Mucosa of rectum (tissue), 2 donors: ENCODE measurements at regions not wholly inside any gene's neighbourhood (a gene's known extent, or its start where the extent isn't known, plus 50 kb on each side); places are given as distances from the start of the nearest gene placed in this dataset.
A peak's percentile ranks its signal among the peaks of the same experiment; 100 is the strongest.

Experiments used
- H3K27ac ChIP-seq, 2 donors: one replicate each; pipeline ENCODE4 v1.7.0; 2013; ENCODE audit warnings: inconsistent platforms in 2 of 2, low read depth in 2 of 2, low read length in 2 of 2
- H3K27me3 ChIP-seq, 2 donors: one replicate each; pipeline ENCODE4 v1.7.0; 2013; ENCODE audit warnings: low read length in 2 of 2; ENCODE audit not compliant: control insufficient read depth in 2 of 2, insufficient read depth in 2 of 2
- H3K36me3 ChIP-seq, 2 donors: one replicate each; pipeline ENCODE4 v1.7.0; 2013; ENCODE audit warnings: low read length in 2 of 2; ENCODE audit not compliant: control insufficient read depth in 2 of 2, insufficient read depth in 2 of 2
- H3K4me1 ChIP-seq, 2 donors: one replicate each; pipeline ENCODE4 v1.7.0; 2013; ENCODE audit warnings: low read length in 2 of 2, mild to moderate bottlenecking in 1 of 2; ENCODE audit not compliant: control insufficient read depth in 2 of 2, insufficient read depth in 2 of 2
- H3K4me3 ChIP-seq, 2 donors: one replicate each; pipeline ENCODE4 v1.7.0; 2013; ENCODE audit warnings: low read length in 2 of 2
- H3K9ac ChIP-seq, 2 donors: one replicate each; pipeline ENCODE4 v1.7.0; 2013; ENCODE audit warnings: low read length in 2 of 2, low read depth in 1 of 2, mild to moderate bottlenecking in 1 of 2
- H3K9me3 ChIP-seq, 2 donors: one replicate each; pipeline ENCODE4 v1.7.0; 2013; ENCODE audit warnings: low read length in 2 of 2; ENCODE audit not compliant: control insufficient read depth in 2 of 2
- donor health status: healthy.
- donor health status: Normal muscosa, but diverticular disease.

DNA sequence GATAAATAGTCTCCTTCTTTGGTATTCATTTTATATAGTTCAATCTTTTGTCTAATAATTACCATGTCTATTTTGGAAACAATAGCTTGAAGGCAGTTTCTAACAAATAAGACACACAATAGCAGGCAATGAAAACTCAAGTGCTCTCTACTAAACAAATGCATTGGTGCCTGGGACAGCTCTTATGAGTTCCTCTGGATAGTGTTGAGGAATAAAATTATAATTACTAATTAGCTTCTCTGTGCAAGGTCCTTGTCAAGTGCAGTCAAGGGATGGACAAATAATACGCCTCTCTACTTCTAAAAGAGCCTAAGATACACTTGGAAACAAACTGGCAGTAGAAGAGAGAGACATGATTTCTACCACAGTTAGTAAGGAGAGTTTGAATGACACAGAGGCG lies 229.0 kb upstream of the GLRA2 start:
- no peaks in the 10 kb centered on the region for H3K36me3 ChIP-seq
- no peaks in the 10 kb centered on the region for H3K27me3 ChIP-seq
- peaks cover 0 to 2% of the 10 kb centered on the region in 2 donors for H3K9me3 ChIP-seq
- H3K4me3 ChIP-seq, result no peak overlapping the region
- H3K4me1 ChIP-seq, result no peaks in the 10 kb centered on the region
- no peak overlapping the region for H3K27ac ChIP-seq
- H3K9ac ChIP-seq, result no peak overlapping the region

DNA sequence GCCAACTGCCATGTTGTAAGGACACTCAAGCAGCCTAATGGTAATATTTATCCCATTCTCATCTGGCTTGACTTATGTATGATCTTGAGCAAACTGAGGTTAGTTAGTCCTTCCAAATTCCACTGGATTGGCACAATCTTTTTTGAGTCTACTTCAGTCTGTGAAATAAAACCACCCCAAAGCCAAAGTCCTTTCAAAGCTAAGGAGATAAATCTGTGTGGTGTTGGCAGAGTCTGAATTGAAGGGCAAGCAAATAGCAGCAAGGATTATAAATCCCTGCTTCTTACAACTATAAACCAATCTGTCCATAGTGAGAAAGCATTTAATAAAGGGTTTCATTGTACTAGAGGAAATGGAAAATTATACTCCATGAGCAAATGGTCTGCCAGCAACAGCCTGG lies 233.9 kb upstream of the GLRA2 start:
- H3K9me3 ChIP-seq, result peaks cover 0 to 2% of the 10 kb centered on the region in 2 donors
- no peak overlapping the region for H3K9ac ChIP-seq
- H3K4me3 ChIP-seq, result no peak overlapping the region
- no peaks in the 10 kb centered on the region for H3K4me1 ChIP-seq
- no peaks in the 10 kb centered on the region for H3K36me3 ChIP-seq
- H3K27ac ChIP-seq, result no peak overlapping the region
- no peaks in the 10 kb centered on the region for H3K27me3 ChIP-seq

DNA sequence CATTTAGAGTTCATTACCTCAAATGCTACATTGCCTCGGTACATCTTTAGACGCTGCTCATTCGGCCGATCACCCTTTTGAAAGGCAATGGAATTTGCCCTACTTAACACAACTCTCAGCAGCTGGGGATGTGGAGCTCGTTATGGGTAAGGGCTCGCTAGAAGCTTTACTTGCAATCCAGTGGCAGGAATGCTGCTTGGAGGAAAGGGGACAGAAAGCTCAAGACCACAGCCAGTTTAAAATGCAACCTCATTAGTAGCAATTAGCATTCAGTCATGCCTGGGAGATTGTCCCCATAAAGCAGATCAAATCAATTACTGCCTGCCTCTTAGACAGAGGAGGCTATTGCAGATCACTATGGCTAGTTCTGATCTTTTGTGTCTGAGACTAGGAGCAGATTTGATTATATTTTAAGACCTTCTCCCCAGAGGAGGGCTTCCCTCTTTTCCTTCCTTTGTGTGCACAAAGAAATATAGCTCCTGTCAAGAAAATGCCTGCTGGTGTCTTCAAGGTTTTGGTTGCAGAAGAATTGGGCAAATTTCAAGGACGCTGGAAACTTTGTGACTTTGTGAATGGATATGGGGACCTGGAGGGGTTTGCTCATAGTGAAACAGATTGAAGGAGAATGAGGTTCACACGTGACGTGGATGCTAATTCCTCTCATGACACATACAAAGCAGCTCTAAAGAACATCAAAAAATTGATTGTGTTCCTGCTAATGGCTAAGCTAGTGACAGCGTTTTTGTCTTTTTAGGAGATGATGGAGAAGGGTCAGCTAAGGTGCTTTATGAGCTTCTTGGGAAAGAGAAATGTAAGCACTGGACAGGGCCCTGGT lies 237.5 kb upstream of the GLRA2 start:
- Histone ChIP-seq H3K9ac (no peak overlapping the region), H3K36me3 (no peaks in the 10 kb centered on the region), H3K27ac (no peak overlapping the region), H3K4me1 (no peaks in the 10 kb centered on the region), H3K9me3 (peaks cover 0 to 2% of the 10 kb centered on the region in 2 donors), H3K27me3 (no peaks in the 10 kb centered on the region), H3K4me3 (no peak overlapping the region)

DNA sequence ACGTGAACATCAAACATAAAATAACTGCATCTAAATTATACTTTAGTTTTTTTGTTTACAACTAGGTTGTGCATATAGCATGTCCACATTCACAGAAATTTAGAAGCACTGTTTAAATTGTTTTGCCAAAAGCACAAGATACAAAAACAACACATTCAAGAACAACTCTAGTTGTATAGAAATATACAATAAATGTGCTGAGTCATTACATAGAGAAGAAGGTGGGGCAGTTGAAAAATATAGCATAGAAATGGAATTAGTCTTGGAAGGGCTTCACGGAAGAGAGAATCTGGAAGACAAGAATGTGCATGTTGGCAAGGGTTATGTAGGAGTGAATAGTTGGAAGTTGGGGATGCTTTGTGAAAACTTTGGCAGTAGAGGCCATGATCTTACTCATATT lies 239.0 kb upstream of the GLRA2 start:
- Histone ChIP-seq H3K27ac (no peak overlapping the region), H3K4me1 (no peaks in the 10 kb centered on the region), H3K9me3 (no peaks in the 10 kb centered on the region), H3K4me3 (no peak overlapping the region), H3K27me3 (no peaks in the 10 kb centered on the region), H3K36me3 (no peaks in the 10 kb centered on the region), H3K9ac (no peak overlapping the region)

DNA sequence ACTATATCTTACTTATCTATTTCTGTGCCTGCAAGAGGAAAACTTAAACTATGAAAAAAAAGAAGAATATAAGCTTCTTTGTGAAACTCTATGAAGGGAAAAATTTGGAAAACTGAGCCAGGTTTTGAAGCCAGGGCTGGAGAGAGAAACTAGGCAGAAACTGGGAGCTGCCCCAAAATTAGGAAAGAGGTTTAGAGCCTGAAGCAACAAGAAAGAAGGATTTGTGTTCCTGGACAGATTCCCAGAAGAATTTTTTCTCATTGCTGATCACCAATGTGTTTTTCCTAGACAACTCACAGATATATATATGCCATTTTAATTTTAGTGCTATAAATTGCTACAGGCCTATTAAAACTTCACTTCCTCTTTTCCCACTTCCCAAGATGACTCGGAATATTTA lies 245.0 kb upstream of the GEMIN8 start:
- no peak overlapping the region for H3K4me3 ChIP-seq
- no peaks in the 10 kb centered on the region for H3K9me3 ChIP-seq
- no peak overlapping the region for H3K27ac ChIP-seq
- H3K27me3 ChIP-seq, result no peaks in the 10 kb centered on the region
- no peaks in the 10 kb centered on the region for H3K4me1 ChIP-seq
- H3K9ac ChIP-seq, result no peak overlapping the region
- no peaks in the 10 kb centered on the region for H3K36me3 ChIP-seq

DNA sequence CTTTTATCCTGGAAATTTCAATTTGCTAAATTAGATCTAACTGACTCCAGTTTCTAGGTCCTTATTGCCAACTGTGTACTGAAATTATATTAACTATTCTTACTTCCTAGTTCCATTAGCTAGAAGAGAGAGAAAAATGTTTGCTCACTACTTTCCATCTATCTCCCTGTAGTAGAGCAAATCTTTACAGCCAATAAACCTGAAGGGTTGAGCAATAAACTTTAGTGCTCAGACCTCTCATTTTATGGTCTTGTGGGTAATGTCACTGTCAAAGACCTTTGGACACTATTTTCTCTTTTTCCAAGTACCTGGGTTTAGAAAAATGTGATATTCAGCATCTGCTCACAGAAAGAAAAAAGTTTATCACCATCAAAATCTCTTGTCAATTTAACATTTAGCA lies 237.5 kb upstream of the GEMIN8 start:
- H3K9me3 ChIP-seq, result no peaks in the 10 kb centered on the region

DNA sequence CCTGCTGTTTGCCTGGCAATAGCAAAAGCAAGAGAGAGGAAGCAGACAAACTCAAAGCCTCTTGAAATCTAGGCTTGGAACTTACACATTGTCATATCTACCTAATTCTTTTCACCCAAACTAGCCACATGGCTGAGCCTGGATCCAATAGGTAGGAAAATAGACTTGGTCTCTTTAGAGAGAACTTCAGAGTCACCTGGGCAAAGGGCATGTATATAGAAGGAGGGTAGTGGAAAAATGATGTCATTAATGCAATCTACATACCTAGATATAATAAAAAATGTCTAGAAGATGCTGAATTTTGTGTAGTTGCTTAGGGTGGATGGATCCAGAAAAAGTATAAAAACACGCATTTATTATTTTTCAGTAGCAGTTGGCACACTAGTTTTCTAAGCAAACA lies 237.0 kb upstream of the GEMIN8 start:
- no peaks in the 10 kb centered on the region for H3K9me3 ChIP-seq

More for the DNA sequence above, 237.5 kb upstream of the GEMIN8 start:
- H3K4me1 ChIP-seq, result peaks cover 0 to 5% of the 10 kb centered on the region in 2 donors
- peak overlapping the region in 1 of 2 donors; percentile 13 for H3K4me3 ChIP-seq
- H3K27ac ChIP-seq, result peak overlapping the region in 1 of 2 donors; percentile 43
- no peaks in the 10 kb centered on the region for H3K36me3 ChIP-seq
- H3K9ac ChIP-seq, result no peak overlapping the region
- H3K27me3 ChIP-seq, result no peaks in the 10 kb centered on the region

DNA sequence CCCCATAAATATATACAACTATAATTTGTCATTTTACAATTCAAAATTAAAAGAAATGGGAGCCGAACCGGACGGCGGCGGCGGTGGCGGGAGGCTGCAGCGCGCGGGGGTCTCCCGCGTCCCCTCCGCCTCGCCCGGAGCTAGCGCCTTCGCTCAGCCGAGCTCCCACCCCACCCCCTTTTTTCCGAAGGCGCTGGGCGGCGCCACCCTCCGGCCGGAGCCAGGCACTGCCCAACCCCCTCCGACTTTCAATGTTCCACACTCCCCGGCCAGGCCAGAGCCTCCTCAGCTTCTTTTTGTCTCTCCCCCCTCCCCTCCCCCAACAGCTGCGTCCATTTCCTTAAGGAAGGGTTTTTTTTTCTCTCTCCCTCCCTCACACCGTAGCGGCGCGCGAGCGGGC lies 214.1 kb upstream of the GEMIN8 start:
- peaks cover 0 to 4% of the 10 kb centered on the region in 2 donors for H3K27me3 ChIP-seq
- no peak overlapping the region for H3K9ac ChIP-seq
- H3K4me1 ChIP-seq, result no peaks in the 10 kb centered on the region
- no peaks in the 10 kb centered on the region for H3K9me3 ChIP-seq
- no peak overlapping the region for H3K4me3 ChIP-seq
- H3K36me3 ChIP-seq, result no peaks in the 10 kb centered on the region
- no peak overlapping the region for H3K27ac ChIP-seq

More for the DNA sequence above, 237.0 kb upstream of the GEMIN8 start:
- Histone ChIP-seq H3K36me3 (no peaks in the 10 kb centered on the region), H3K9ac (no peak overlapping the region), H3K27ac (peak overlapping the region in 1 of 2 donors; percentile 23), H3K27me3 (no peaks in the 10 kb centered on the region), H3K4me3 (peak overlapping the region in 1 of 2 donors; percentile 13), H3K4me1 (peaks cover 0 to 5% of the 10 kb centered on the region in 2 donors)

DNA sequence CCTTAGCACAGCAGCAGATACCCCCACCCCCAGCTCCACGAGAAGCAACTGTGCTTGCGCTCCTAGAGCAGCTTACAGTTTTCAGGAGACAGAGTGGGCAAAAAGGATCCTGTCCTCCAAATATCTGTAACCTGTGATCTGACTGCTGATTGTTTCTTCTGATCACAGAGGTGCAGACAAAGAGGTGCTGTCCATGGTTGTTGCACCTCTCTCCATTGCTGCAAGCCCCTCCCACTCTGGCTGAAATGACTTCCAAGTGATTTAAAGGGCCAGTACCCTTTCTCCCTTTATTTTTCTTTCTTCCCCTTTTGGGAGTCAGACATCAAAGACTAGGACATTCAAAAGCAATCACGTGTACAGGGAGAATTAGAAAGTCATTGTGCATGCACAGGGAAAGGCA lies 205.3 kb upstream of the GEMIN8 start:
- Histone ChIP-seq H3K27me3 (no peaks in the 10 kb centered on the region), H3K9ac (no peak overlapping the region), H3K9me3 (no peaks in the 10 kb centered on the region)

DNA sequence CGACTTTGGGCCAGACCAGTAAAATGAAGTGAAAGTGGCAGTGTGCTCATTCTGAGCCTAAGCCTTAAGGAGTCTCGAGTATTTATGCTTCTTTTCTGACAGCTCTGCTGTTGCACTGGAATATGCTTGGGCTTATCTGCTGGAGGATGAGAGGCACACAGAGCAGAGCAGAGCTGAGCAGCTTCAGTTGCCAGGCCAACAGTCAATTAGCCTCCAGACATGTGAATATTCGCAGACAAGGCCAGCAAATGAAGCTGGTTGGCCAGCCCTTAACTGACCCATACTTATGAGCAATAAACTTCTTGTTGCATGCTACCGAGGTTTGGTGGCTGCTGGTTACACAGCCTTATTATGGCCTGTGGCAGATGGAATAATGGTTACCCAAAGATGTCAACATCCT lies 203.0 kb upstream of the GEMIN8 start:
- Histone ChIP-seq H3K4me1 (no peaks in the 10 kb centered on the region), H3K9ac (no peak overlapping the region), H3K27me3 (no peaks in the 10 kb centered on the region), H3K27ac (no peak overlapping the region), H3K9me3 (no peaks in the 10 kb centered on the region), H3K4me3 (no peak overlapping the region), H3K36me3 (no peaks in the 10 kb centered on the region)

More for the DNA sequence above, 205.3 kb upstream of the GEMIN8 start:
- H3K4me1 ChIP-seq, result no peaks in the 10 kb centered on the region
- H3K4me3 ChIP-seq, result no peak overlapping the region
- H3K27ac ChIP-seq, result no peak overlapping the region
- H3K36me3 ChIP-seq, result no peaks in the 10 kb centered on the region
